Osteocyte (in vitro differentiated cells): ENCODE measurements at regions not wholly inside any gene's neighbourhood (a gene's known extent, or its start where the extent isn't known, plus 50 kb on each side); places are given as distances from the start of the nearest gene placed in this dataset.
A peak's percentile ranks its signal among the peaks of the same experiment; 100 is the strongest.

Experiments
- DNase-seq: peaks from one replicate; pipeline ENCODE4 v3.0.0; 2021; ENCODE audit warnings: mixed read lengths; ENCODE audit not compliant: unreplicated experiment; ENCODE audit errors: extremely low spot score
- H3K27ac Mint-ChIP-seq: one replicate; pipeline ENCODE4 v1.8.0; 2021; ENCODE audit warnings: mild to moderate bottlenecking, mixed read lengths; ENCODE audit not compliant: unreplicated experiment
- H3K27me3 Mint-ChIP-seq: one replicate; pipeline ENCODE4 v1.8.0; 2021; ENCODE audit warnings: mixed read lengths; ENCODE audit not compliant: unreplicated experiment
- H3K36me3 Mint-ChIP-seq: one replicate; pipeline ENCODE4 v1.8.0; 2021; ENCODE audit warnings: mixed read lengths; ENCODE audit not compliant: unreplicated experiment
- H3K4me1 Mint-ChIP-seq: one replicate; pipeline ENCODE4 v1.8.0; 2021; ENCODE audit warnings: mixed read lengths; ENCODE audit not compliant: unreplicated experiment
- H3K4me3 Mint-ChIP-seq: one replicate; pipeline ENCODE4 v1.8.0; 2021; ENCODE audit warnings: mild to moderate bottlenecking, moderate library complexity, mixed read lengths; ENCODE audit not compliant: unreplicated experiment
- H3K9me3 Mint-ChIP-seq: one replicate; pipeline ENCODE4 v1.8.0; 2021; ENCODE audit warnings: mixed read lengths; ENCODE audit not compliant: unreplicated experiment
- TF ChIP-seq, protein P1 (sequence below): fragments of 200-600 bp; sonication (generic); IDR thresholded peaks from 2 replicates; pipeline ENCODE4 v1.5.0; 2021; ENCODE audit warnings: antibody characterized with exemption, mild to moderate bottlenecking, moderate library complexity

DNA sequence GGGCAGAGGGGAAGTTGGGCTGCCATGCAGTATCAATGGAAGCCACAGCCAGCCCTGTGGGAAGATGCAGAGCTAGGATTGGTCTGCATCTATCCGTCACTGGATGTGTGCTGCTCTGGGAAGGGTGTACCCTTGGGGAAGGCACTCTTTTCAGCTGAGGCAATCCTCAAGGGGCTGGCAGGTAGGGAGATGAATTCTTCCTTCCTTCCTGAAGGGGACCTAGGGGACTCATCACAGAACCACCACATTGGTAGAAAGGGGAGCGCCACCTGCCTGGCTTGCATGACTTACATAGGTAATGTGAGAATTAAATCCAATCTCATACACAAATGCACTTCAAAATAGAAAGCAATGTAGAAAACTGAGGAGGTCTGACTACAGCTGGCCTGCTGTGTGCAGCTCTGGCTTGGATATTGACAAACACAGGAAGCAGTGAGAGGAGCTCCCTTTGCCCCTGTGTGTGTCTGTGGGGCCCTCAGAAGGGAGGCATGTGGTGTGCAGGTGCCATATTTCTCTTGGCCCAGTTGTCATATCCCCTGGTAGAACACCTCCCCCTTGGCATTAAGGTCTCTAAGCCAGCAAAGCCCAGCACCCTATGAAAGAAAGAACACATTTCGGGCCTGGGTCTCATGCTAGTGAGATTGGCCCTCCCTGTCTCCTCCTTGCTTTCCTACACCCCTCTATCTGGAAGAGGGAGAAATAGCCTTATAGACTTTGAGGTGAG lies 260.3 kb upstream of the MOCS1 start:
- TF ChIP-seq, protein P1, sequence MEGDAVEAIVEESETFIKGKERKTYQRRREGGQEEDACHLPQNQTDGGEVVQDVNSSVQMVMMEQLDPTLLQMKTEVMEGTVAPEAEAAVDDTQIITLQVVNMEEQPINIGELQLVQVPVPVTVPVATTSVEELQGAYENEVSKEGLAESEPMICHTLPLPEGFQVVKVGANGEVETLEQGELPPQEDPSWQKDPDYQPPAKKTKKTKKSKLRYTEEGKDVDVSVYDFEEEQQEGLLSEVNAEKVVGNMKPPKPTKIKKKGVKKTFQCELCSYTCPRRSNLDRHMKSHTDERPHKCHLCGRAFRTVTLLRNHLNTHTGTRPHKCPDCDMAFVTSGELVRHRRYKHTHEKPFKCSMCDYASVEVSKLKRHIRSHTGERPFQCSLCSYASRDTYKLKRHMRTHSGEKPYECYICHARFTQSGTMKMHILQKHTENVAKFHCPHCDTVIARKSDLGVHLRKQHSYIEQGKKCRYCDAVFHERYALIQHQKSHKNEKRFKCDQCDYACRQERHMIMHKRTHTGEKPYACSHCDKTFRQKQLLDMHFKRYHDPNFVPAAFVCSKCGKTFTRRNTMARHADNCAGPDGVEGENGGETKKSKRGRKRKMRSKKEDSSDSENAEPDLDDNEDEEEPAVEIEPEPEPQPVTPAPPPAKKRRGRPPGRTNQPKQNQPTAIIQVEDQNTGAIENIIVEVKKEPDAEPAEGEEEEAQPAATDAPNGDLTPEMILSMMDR, result no peak
- H3K27me3 Mint-ChIP-seq, result no peaks in the 10 kb centered on the region
- no peaks in the 10 kb centered on the region for H3K36me3 Mint-ChIP-seq
- DNase-seq, result peak; percentile 46
- peaks cover 2% of the 10 kb centered on the region for H3K9me3 Mint-ChIP-seq
- H3K27ac Mint-ChIP-seq, result no peak overlapping the region
- H3K4me1 Mint-ChIP-seq, result no peaks in the 10 kb centered on the region
- H3K4me3 Mint-ChIP-seq, result no peak overlapping the region

DNA sequence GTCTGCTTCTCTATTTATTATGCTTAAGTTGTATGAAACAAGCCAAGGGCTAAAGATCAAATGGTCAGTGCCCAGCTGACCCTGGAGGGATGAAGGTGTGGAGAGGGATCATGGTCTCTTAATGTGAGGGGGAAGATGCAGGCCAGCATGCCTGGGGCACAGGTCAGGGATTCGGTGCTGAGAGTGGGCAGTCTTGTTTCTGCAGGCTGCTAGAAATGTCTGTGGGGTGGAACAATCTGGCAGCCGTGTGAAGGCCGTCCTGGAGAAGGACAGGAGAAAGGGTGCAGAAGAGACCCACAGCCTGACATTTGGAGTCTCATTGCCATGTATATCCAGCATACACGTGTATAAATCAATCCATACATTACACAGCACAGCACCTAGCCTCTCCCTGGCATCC lies 258.3 kb upstream of the MOCS1 start:
- Mint-ChIP-seq H3K27me3 (no peaks in the 10 kb centered on the region), H3K4me1 (no peaks in the 10 kb centered on the region), H3K36me3 (no peaks in the 10 kb centered on the region), H3K9me3 (no peaks in the 10 kb centered on the region), H3K27ac (no peak overlapping the region), H3K4me3 (no peak overlapping the region)
- TF ChIP-seq, protein P1, result no peak
- DNase-seq, result peak; percentile 72

DNA sequence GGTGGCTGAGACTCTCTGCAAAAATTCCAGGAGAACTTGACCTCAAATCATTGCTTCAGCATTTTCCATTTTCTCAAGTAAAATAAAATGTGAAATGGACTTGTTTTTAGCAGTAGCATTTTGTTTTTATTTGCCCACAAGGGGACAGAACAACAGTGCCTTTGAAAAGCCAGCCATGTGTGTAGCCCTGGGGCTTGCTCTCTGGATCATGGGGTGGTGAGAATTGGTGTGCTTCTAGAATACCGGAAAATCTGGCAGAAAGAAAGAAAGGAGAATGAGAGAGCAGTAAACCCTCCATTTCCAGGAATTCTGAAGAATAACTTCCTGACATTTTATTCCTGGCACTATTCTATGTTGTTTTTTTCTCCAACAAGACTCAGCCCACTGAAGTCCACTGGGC lies 254.7 kb upstream of the MOCS1 start:
- no peaks in the 10 kb centered on the region for H3K4me1 Mint-ChIP-seq
- TF ChIP-seq, protein P1, result no peak
- no peak for DNase-seq
- H3K27ac Mint-ChIP-seq, result no peak overlapping the region
- no peaks in the 10 kb centered on the region for H3K36me3 Mint-ChIP-seq
- H3K4me3 Mint-ChIP-seq, result no peak overlapping the region
- H3K27me3 Mint-ChIP-seq, result no peaks in the 10 kb centered on the region
- peaks cover 15% of the 10 kb centered on the region for H3K9me3 Mint-ChIP-seq

DNA sequence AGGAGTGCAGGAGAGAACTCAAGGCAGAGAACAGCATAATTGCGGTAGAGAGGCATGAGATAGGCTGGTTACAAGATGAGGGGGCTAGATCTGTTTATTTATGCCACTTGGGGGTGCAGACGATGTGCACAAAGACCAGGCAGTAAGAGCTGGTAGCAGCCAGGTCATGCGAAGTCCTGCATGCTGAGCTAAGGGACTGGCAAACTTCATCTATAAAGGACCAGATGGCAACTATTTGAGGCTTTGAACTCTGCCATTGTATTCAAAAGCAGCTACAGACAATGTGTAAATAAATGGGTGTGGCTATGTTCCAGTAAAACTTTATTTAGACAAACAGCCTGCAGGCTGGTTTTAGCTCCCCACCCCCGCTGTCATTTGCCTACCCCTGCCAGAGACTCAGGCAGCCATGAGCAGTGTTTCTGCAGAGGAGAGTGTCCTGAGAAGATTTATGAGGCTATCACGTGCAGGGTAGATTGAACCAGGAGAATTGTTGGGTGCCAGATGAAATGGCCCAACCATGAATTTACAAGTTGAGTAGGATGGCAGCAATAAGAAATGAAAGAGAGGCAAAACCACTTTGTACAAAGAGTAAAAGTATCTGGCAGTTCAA lies 253.4 kb upstream of the MOCS1 start:
- Mint-ChIP-seq H3K27me3 (no peaks in the 10 kb centered on the region), H3K4me1 (no peaks in the 10 kb centered on the region), H3K4me3 (no peak overlapping the region), H3K36me3 (no peaks in the 10 kb centered on the region), H3K9me3 (peaks cover 27% of the 10 kb centered on the region), H3K27ac (no peak overlapping the region)
- TF ChIP-seq, protein P1, result no peak
- DNase-seq, result peak; percentile 48

DNA sequence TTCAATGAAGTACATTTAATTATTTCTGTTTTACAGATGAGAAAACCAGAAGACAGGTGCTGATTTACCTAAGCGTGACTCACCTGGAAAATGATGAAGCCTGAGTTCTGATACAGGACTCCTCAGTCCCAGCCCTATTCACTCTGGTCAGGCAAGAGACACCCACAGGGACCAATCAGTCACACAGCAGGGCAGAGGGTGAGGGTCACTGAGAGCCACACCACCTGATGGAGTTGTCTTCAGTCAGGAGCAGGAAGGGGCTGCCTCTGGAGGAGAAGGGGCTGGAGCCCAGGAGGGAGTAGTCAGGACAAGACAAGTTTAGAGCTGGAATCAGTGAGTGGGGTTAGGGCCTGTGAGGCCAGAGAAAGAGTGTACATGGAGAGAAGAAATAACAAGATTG lies 251.2 kb upstream of the MOCS1 start:
- Mint-ChIP-seq H3K27ac (no peak overlapping the region), H3K4me1 (no peaks in the 10 kb centered on the region), H3K4me3 (no peak overlapping the region), H3K9me3 (peaks cover 33% of the 10 kb centered on the region), H3K36me3 (no peaks in the 10 kb centered on the region), H3K27me3 (no peaks in the 10 kb centered on the region)
- TF ChIP-seq, protein P1, result no peak
- DNase-seq, result peak; percentile 44
